HCEC 1CT (cell line): ENCODE measurements at regions not wholly inside any gene's neighbourhood (a gene's known extent, or its start where the extent isn't known, plus 50 kb on each side); places are given as distances from the start of the nearest gene placed in this dataset.

ENCODE experiments used
- DNase-seq: peaks from one replicate; pipeline ENCODE4 v3.0.0-alpha.2; 2017

GRCh38 chr5:56286015-56286884 lies 53.1 kb upstream of the ANKRD55 start:
- no peak for DNase-seq

GRCh38 chr5:56282951-56283350 lies 49.8 kb upstream of the ANKRD55 start:
- no peak for DNase-seq
